ENCODE measurements at regions not wholly inside any gene's neighbourhood (a gene's known extent, or its start where the extent isn't known, plus 50 kb on each side); places are given as distances from the start of the nearest gene placed in this dataset.

- H3K27me3 ChIP-seq = no peaks in the 10 kb centered on the region
- no peak overlapping the region for H2AFZ ChIP-seq (replicated peaks)
- Mint-ChIP-seq H3K36me3 (no peaks in the 10 kb centered on the region), H3K4me1 (peaks cover 14% of the 10 kb centered on the region), H3K4me3 (no peak overlapping the region), H3K9me3 (no peaks in the 10 kb centered on the region), H3K27me3 (ENCODE audit: insufficient read depth, low read depth) (peaks cover 2% of the 10 kb centered on the region), H3K27ac (no peak overlapping the region)
- no peak overlapping the region for H3K4me2 ChIP-seq
- no peaks in the 10 kb centered on the region for H3F3A ChIP-seq (ENCODE audit: low read depth)
- H3K9ac ChIP-seq = no peak overlapping the region
- no peaks in the 10 kb centered on the region for H4K20me1 ChIP-seq (ENCODE audit: low read depth)
- H3K27ac ChIP-seq = no peak overlapping the region
- H3K4me3 ChIP-seq = no peak overlapping the region
- peaks cover 8% of the 10 kb centered on the region for H3K4me1 ChIP-seq
- TF ChIP-seq EZH2phosphoT487 (IDR thresholded peaks at IDR 0.05) (no peak), EZH2 (IDR thresholded peaks at IDR 0.05) (no peak)
- TF ChIP-seq, protein P1, sequence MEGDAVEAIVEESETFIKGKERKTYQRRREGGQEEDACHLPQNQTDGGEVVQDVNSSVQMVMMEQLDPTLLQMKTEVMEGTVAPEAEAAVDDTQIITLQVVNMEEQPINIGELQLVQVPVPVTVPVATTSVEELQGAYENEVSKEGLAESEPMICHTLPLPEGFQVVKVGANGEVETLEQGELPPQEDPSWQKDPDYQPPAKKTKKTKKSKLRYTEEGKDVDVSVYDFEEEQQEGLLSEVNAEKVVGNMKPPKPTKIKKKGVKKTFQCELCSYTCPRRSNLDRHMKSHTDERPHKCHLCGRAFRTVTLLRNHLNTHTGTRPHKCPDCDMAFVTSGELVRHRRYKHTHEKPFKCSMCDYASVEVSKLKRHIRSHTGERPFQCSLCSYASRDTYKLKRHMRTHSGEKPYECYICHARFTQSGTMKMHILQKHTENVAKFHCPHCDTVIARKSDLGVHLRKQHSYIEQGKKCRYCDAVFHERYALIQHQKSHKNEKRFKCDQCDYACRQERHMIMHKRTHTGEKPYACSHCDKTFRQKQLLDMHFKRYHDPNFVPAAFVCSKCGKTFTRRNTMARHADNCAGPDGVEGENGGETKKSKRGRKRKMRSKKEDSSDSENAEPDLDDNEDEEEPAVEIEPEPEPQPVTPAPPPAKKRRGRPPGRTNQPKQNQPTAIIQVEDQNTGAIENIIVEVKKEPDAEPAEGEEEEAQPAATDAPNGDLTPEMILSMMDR (IDR thresholded peaks at IDR 0.05) = no peak
- no peaks in the 10 kb centered on the region for H3K9me3 ChIP-seq (ENCODE audit: low read depth)
- DNase-seq (ENCODE audit: low spot score) = no peak
- H3K36me3 ChIP-seq = no peaks in the 10 kb centered on the region
- H3K79me2 ChIP-seq (ENCODE audit: low read depth) = no peaks in the 10 kb centered on the region
These were observed 898.8 kb downstream of the TTLL7 start for GRCh38 chr1:83100133-83100532.

GRCh38 chr1:83098791-83099190 lies 900.1 kb downstream of the TTLL7 start:
- Histone ChIP-seq H3K27ac (no peak overlapping the region), H3F3A (ENCODE audit: low read depth) (no peaks in the 10 kb centered on the region), H3K9ac (no peak overlapping the region), H3K9me3 (ENCODE audit: low read depth) (no peaks in the 10 kb centered on the region), H3K4me2 (no peak overlapping the region), H2AFZ (replicated peaks) (no peak overlapping the region), H3K4me1 (peaks cover 8% of the 10 kb centered on the region), H3K36me3 (no peaks in the 10 kb centered on the region), H3K79me2 (ENCODE audit: low read depth) (no peaks in the 10 kb centered on the region), H4K20me1 (ENCODE audit: low read depth) (no peaks in the 10 kb centered on the region), H3K27me3 (no peaks in the 10 kb centered on the region), H3K4me3 (no peak overlapping the region)
- DNase-seq (ENCODE audit: low spot score) = no peak
- Mint-ChIP-seq H3K27me3 (ENCODE audit: insufficient read depth, low read depth) (peaks cover 2% of the 10 kb centered on the region), H3K9me3 (no peaks in the 10 kb centered on the region), H3K4me3 (no peak overlapping the region), H3K36me3 (no peaks in the 10 kb centered on the region), H3K4me1 (peaks cover 21% of the 10 kb centered on the region), H3K27ac (no peak overlapping the region)
- TF ChIP-seq EZH2phosphoT487 (IDR thresholded peaks at IDR 0.05) (no peak), EZH2 (IDR thresholded peaks at IDR 0.05) (no peak)
- TF ChIP-seq, protein P1 (IDR thresholded peaks at IDR 0.05) = no peak

DNA sequence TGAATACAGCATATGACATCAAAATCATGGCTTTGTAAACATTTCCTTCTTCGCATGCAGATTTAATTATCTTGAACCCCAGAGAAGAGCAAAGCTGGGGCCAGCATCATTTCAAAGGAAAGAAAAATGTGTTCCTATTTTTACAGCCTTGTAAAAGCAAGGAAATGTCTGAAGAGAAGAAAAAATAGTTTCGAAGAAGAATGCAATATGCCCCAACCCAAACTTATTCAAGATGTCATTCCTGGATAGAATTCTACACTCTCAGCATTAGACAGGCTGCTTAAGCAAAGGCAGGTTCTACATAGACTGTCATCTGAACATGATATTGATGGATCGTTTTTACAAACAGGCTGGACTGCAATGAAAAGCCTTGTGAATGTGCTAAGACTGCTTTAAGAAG lies 900.8 kb downstream of the TTLL7 start:
- Mint-ChIP-seq H3K36me3 (no peaks in the 10 kb centered on the region), H3K4me3 (no peak overlapping the region), H3K27ac (no peak overlapping the region), H3K9me3 (no peaks in the 10 kb centered on the region), H3K4me1 (peaks cover 25% of the 10 kb centered on the region), H3K27me3 (ENCODE audit: insufficient read depth, low read depth) (peaks cover 2% of the 10 kb centered on the region)
- Histone ChIP-seq H3K9ac (no peak overlapping the region), H3K4me1 (peaks cover 7% of the 10 kb centered on the region), H3K9me3 (ENCODE audit: low read depth) (no peaks in the 10 kb centered on the region), H4K20me1 (ENCODE audit: low read depth) (no peaks in the 10 kb centered on the region), H3K27me3 (no peaks in the 10 kb centered on the region), H3K27ac (no peak overlapping the region), H3F3A (ENCODE audit: low read depth) (no peaks in the 10 kb centered on the region), H3K36me3 (no peaks in the 10 kb centered on the region), H3K4me2 (no peak overlapping the region), H3K79me2 (ENCODE audit: low read depth) (no peaks in the 10 kb centered on the region), H2AFZ (replicated peaks) (no peak overlapping the region), H3K4me3 (no peak overlapping the region)
- TF ChIP-seq EZH2 (IDR thresholded peaks at IDR 0.05) (no peak), EZH2phosphoT487 (IDR thresholded peaks at IDR 0.05) (no peak)
- TF ChIP-seq, protein P1 (IDR thresholded peaks at IDR 0.05) = no peak
- DNase-seq (ENCODE audit: low spot score) = no peak
